Endothelial cell of umbilical vein (primary cell): ENCODE measurements at regions not wholly inside any gene's neighbourhood (a gene's known extent, or its start where the extent isn't known, plus 50 kb on each side); places are given as distances from the start of the nearest gene placed in this dataset.

Experiments used
- BruUV-seq: library from RNA; stranded (reverse); fragments of 400-500 nt; replicated peaks from 2 replicates; lab custom pipeline; 2021; lab: Mats Ljungman, UMichigan
- CTCF ChIA-PET: fragments of 300-600, 350-600 bp; sonication (Branson Sonifier 250); formaldehyde crosslinking; loops from one replicate; lab custom pipeline; 2021; ENCODE audit warnings: antibody characterized with exemption, inconsistent platforms; lab: Charles Lee
- POLR2A ChIA-PET: fragments of 300-600, 350-600 bp; sonication (Branson Sonifier 250); formaldehyde crosslinking; loops from one replicate; lab custom pipeline; 2021; ENCODE audit warnings: antibody characterized with exemption, inconsistent platforms; lab: Charles Lee
- DNase-seq: peaks from one replicate; pipeline ENCODE4 v3.0.0-alpha.2; 2011; ENCODE audit warnings: low read depth, low spot score
- FAIRE-seq: peaks from 2 replicates; lab custom pipeline; 2011; peaks lifted over from hg19 to GRCh38; lab: Jason Lieb, UNC
- H2AFZ ChIP-seq: 2 replicates; pipeline ENCODE4 v1.6.0; 2012; ENCODE audit warnings: low read depth, low read length, control low read depth, inconsistent platforms
- H3K27ac ChIP-seq: 2 replicates; pipeline ENCODE4 v1.5.1; 2011; ENCODE audit warnings: low read depth, mild to moderate bottlenecking, control low read depth, low read length, moderate library complexity; ENCODE audit not compliant: insufficient read depth
- H3K27me3 ChIP-seq, 2 experiments: 2 replicates each; pipeline versions ENCODE4 v1.6.0 to v1.6.1; 2011; ENCODE audit warnings: low read length in 2 of 2, mixed read lengths in 1 of 2; ENCODE audit not compliant: control insufficient read depth in 2 of 2, insufficient read depth in 2 of 2
- H3K36me3 ChIP-seq, 2 experiments: 2 replicates in 1 of 2; 3 replicates in 1 of 2; pipeline ENCODE4 v1.5.1; 2011; ENCODE audit warnings: low read length in 2 of 2, mild to moderate bottlenecking in 1 of 2, moderate library complexity in 1 of 2; ENCODE audit not compliant: control insufficient read depth in 2 of 2, insufficient read depth in 2 of 2; ENCODE audit errors: extremely low read depth in 1 of 2
- H3K4me1 ChIP-seq: 3 replicates; pipeline ENCODE4 v1.5.1; 2011; ENCODE audit warnings: mild to moderate bottlenecking, low read length; ENCODE audit not compliant: control insufficient read depth, insufficient read depth; ENCODE audit errors: extremely low read depth
- H3K4me2 ChIP-seq: 2 replicates; pipeline ENCODE4 v1.6.1; 2011; ENCODE audit warnings: low read length, control low read depth, mixed read lengths; ENCODE audit not compliant: insufficient read depth
- H3K4me3 ChIP-seq, 3 experiments: fragments of 200-600 bp in 1 of 3; sonication (generic), shearing (Covaris generic) in 1 of 3; replicated peaks in 1 of 3; 2 replicates each; pipeline ENCODE4 v1.5.1; 2011 to 2016; ENCODE audit warnings: control low read depth in 3 of 3, low read length in 3 of 3, mild to moderate bottlenecking in 2 of 3, inconsistent platforms in 1 of 3, low read depth in 1 of 3, moderate library complexity in 1 of 3; ENCODE audit not compliant: insufficient read depth in 1 of 3
- H3K79me2 ChIP-seq: 2 replicates; pipeline ENCODE4 v1.6.0; 2012; ENCODE audit warnings: low read length, inconsistent platforms; ENCODE audit not compliant: control insufficient read depth, insufficient read depth
- H3K9ac ChIP-seq: replicated peaks from 2 replicates; pipeline ENCODE3; 2011; ENCODE audit warnings: low read length, control low read depth; ENCODE audit not compliant: insufficient read depth; ENCODE audit errors: extremely low read depth
- H3K9me1 ChIP-seq: replicated peaks from 3 replicates; pipeline ENCODE4 v1.6.0; 2011; ENCODE audit warnings: mild to moderate bottlenecking, low read length; ENCODE audit not compliant: control insufficient read depth, insufficient read depth; ENCODE audit errors: extremely low read depth
- H3K9me3 ChIP-seq: replicated peaks from 2 replicates; pipeline ENCODE4 v1.5.1; 2012; ENCODE audit warnings: low read length, inconsistent platforms; ENCODE audit not compliant: control insufficient read depth, insufficient read depth
- H4K20me1 ChIP-seq: replicated peaks from 2 replicates; pipeline ENCODE3; 2011; ENCODE audit warnings: mild to moderate bottlenecking, low read length; ENCODE audit not compliant: control insufficient read depth, insufficient read depth; ENCODE audit errors: extremely low read depth
- CTCF ChIP-seq, 2 donors: IDR thresholded peaks; 1 replicate in 1 of 2; 2 replicates in 1 of 2; pipeline ENCODE4 v1.5.1; 2011; ENCODE audit warnings: low read length in 2 of 2, mild to moderate bottlenecking in 2 of 2, moderate library complexity in 2 of 2, control low read depth in 1 of 2, inconsistent platforms in 1 of 2, low read depth in 1 of 2; ENCODE audit not compliant: insufficient read depth in 1 of 2; ENCODE audit errors: extremely low read depth in 1 of 2
- EZH2 ChIP-seq: IDR thresholded peaks from 2 replicates; pipeline ENCODE4 v1.6.1; 2012; ENCODE audit warnings: borderline replicate concordance, low read depth, mild to moderate bottlenecking, moderate library complexity, low read length, inconsistent platforms; ENCODE audit not compliant: severe bottlenecking
- FOS ChIP-seq: IDR thresholded peaks from 2 replicates; pipeline ENCODE4 v1.6.1; 2011; ENCODE audit warnings: mild to moderate bottlenecking, low read length, moderate library complexity, borderline replicate concordance; ENCODE audit not compliant: insufficient read depth
- GATA2 ChIP-seq: IDR thresholded peaks from 2 replicates; pipeline ENCODE4 v1.7.0; 2011; ENCODE audit warnings: low read depth, mild to moderate bottlenecking, moderate library complexity, mixed read lengths, low read length; ENCODE audit not compliant: insufficient read length, insufficient read depth
- JUN ChIP-seq: IDR thresholded peaks from 2 replicates; pipeline ENCODE4 v1.6.1; 2011; ENCODE audit warnings: borderline replicate concordance, low read depth; ENCODE audit not compliant: insufficient read length, insufficient read depth
- MAX ChIP-seq: IDR thresholded peaks from 2 replicates; pipeline ENCODE4 v1.6.1; 2011; ENCODE audit not compliant: insufficient read depth, insufficient read length
- MYC ChIP-seq: IDR thresholded peaks from one replicate; pipeline ENCODE4 v1.6.1; 2011; ENCODE audit warnings: mild to moderate bottlenecking, low read depth, low read length
- POLR2A ChIP-seq: IDR thresholded peaks from 2 replicates; pipeline ENCODE4 v1.6.1; 2012; ENCODE audit warnings: low read depth, mild to moderate bottlenecking, control low read depth, low read length
- POLR2AphosphoS5 ChIP-seq: IDR thresholded peaks from 2 replicates; pipeline ENCODE4 v1.6.1; 2012; ENCODE audit warnings: low read depth, mild to moderate bottlenecking, control low read depth, low read length, moderate library complexity; ENCODE audit not compliant: insufficient read depth
- dilution Hi-C: fragments of 300-500 bp; cut with MboI; formaldehyde crosslinking; loops from one replicate; pipeline ENCODE4 v1.15.0; 2019; ENCODE audit warnings: low sequenced_read_pairs; ENCODE audit not compliant: extremely low pct_ligation_motif_present
- intact Hi-C: fragments of 100-400 bp; cut with micrococcal nuclease; formaldehyde crosslinking; loops from one replicate; pipeline ENCODE4 v1.10.0; 2022

GRCh38 chr6:167577891-167578361 lies 248.8 kb upstream of the AFDN start:
- intact Hi-C loops: no loop called here
- FAIRE-seq (no peak), DNase-seq (no peak)
- Histone ChIP-seq H4K20me1 (no peaks in the 10 kb centered on the region), H2AFZ (no peak overlapping the region), H3K4me1 (no peaks in the 10 kb centered on the region), H3K4me2 (no peak overlapping the region), H3K9me1 (no peaks in the 10 kb centered on the region), H3K27ac (no peak overlapping the region), H3K4me3 (no peak overlapping the region), H3K36me3 (no peaks in the 10 kb centered on the region), H3K9ac (no peak overlapping the region), H3K27me3 (no peaks in the 10 kb centered on the region), H3K9me3 (no peaks in the 10 kb centered on the region), H3K79me2 (no peaks in the 10 kb centered on the region)
- no peak for TF ChIP-seq JUN
- TF ChIP-seq MYC: no peak
- no peak for TF ChIP-seq EZH2
- TF ChIP-seq POLR2AphosphoS5: no peak
- no peak for TF ChIP-seq GATA2
- TF ChIP-seq FOS: no peak
- no peak for TF ChIP-seq MAX
- no peak for TF ChIP-seq POLR2A
- TF ChIP-seq CTCF (IDR thresholded peaks at IDR 0.05; ENCODE audit: extremely low read depth in 1 of 2, insufficient read depth in 1 of 2, low read depth in 1 of 2, low read length in 2 of 2): no peak
- BruUV-seq: no TSS peak
- dilution Hi-C loops: no loop called here
- ChIA-PET POLR2A (no interaction called here), CTCF (interaction anchor here (1.1 kb wide), 1 partner anchor 11 kb away, joined by 4 read pairs; no protein-coding TSS in a partner anchor)
